ENCODE measurements at regions not wholly inside any gene's neighbourhood (a gene's known extent, or its start where the extent isn't known, plus 50 kb on each side); places are given as distances from the start of the nearest gene placed in this dataset.

GRCh38 chr6:95856876-95857364, 158.9 kb upstream of the FUT9 start:
- TF ChIP-seq ZNF24 (IDR thresholded peaks at IDR 0.05) (no peak), ZFP30 (CRISPR knock-in tag; IDR thresholded peaks at IDR 0.05; ENCODE audit: borderline replicate concordance) (no peak), FOXM1 (IDR thresholded peaks at IDR 0.05; ENCODE audit: low read depth) (no peak), FOXM1 (CRISPR knock-in tag; IDR thresholded peaks at IDR 0.05; ENCODE audit: low read depth) (no peak), CTCF (IDR thresholded peaks at IDR 0.05 in 2 of 3, conservative IDR thresholded peaks at IDR 0.05 in 1 of 3; ENCODE audit: insufficient read depth in 2 of 3, low read depth in 1 of 3, low read length in 3 of 3) (no peak), SNRNP70 (optimal IDR thresholded peaks at IDR 0.05; ENCODE audit: low read depth, low read length) (no peak), NFIC (IDR thresholded peaks at IDR 0.05) (no peak), ZNF197 (CRISPR knock-in tag; IDR thresholded peaks at IDR 0.05; ENCODE audit: low read depth) (no peak), ZNF232 (CRISPR knock-in tag; IDR thresholded peaks at IDR 0.05) (no peak), HDAC6 (IDR thresholded peaks at IDR 0.05; ENCODE audit: low read depth, low read length) (no peak), SPI1 (IDR thresholded peaks at IDR 0.05; ENCODE audit: borderline replicate concordance, low read depth, low read length) (no peak), ZZZ3 (IDR thresholded peaks at IDR 0.05) (no peak), TFE3 (CRISPR knock-in tag; IDR thresholded peaks at IDR 0.05) (no peak)
